HT-29 (cell line): ENCODE measurements at regions not wholly inside any gene's neighbourhood (a gene's known extent, or its start where the extent isn't known, plus 50 kb on each side); places are given as distances from the start of the nearest gene placed in this dataset.
"Not testable (repeated sequence)": the region's sequence is repeated elsewhere in the genome, so short reads cannot be mapped to it uniquely, and the experiment has no call there.

Experiments used
- DNase-seq: peaks from one replicate; pipeline ENCODE4 v3.0.0-alpha.2; 2015; ENCODE audit warnings: low spot score

- no peak for DNase-seq
Measured at GRCh38 chr5:159782197-159782994, 133.9 kb upstream of the ADRA1B start.

DNA sequence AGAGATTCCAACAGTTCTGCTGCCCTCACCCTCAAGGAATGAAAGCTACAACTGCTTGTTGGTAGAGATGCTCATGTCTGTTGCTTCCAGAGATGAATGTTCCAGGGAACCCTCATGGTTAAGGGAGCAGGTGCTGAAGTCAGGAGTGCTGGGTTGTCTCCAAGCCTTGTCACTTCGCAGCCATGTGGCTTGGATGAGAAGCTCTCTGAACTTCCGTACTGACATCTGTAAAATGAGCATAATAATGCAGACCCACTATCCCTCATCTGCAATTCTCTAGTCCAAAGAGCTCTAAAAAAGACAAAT, 133.3 kb upstream of the ADRA1B start:
- no peak for DNase-seq

GRCh38 chr5:159783726-159784247, 132.5 kb upstream of the ADRA1B start:
- DNase-seq = no peak

GRCh38 chr5:159784993-159785392, 131.3 kb upstream of the ADRA1B start:
- DNase-seq = no peak

- no peak for DNase-seq
Measured at GRCh38 chr5:159785656-159786055, 130.6 kb upstream of the ADRA1B start.

GRCh38 chr5:159786201-159786600, 130.1 kb upstream of the ADRA1B start:
- no peak for DNase-seq

DNA sequence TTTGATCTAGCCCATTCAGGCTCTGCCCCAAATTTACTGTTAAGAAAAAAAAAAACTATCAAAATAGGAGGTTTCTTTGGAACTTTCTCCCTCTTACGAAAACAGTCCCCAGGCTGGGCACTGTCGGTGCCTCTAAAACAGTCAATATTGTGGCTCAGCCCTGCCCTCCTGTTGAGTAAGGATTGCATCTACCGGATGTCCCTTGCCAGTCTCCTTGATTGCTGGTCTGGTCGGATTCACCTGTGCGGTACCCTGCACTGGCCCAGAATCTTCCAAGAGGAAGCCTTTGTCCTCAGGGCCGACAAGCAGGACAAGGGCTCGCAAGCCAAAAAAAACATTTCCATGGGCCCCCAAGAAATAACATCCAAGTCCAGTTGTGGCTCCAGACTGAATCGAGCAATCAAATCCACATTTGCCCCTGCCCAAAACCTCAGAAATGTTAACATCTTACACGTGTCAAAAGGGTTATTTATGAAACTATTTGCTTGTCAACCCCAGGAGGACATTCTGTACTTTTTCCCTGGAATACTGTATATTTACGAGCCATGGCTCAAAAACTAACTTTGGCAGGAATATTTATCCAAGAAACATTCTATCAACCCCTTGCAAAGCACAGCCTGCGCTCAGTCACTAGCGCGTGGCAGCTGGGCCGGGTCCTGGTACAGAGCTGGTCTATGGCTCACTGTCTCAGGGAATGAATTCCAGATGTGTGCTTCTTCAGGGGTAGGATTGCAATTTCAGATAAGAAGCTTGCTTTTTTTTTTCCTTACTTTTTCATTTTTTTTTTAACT, 129.2 kb upstream of the ADRA1B start:
- DNase-seq = no peak

GRCh38 chr5:159787837-159788236, 128.4 kb upstream of the ADRA1B start:
- DNase-seq = no peak

GRCh38 chr5:159788835-159789331, 127.4 kb upstream of the ADRA1B start:
- no peak for DNase-seq

- DNase-seq = peak; percentile 14
Measured at GRCh38 chr5:159792180-159792579, 124.1 kb upstream of the ADRA1B start.

- no peak for DNase-seq
Measured at GRCh38 chr5:159797261-159797970, 118.9 kb upstream of the ADRA1B start.

GRCh38 chr5:159799701-159800100, 116.6 kb upstream of the ADRA1B start:
- DNase-seq = no peak

DNA sequence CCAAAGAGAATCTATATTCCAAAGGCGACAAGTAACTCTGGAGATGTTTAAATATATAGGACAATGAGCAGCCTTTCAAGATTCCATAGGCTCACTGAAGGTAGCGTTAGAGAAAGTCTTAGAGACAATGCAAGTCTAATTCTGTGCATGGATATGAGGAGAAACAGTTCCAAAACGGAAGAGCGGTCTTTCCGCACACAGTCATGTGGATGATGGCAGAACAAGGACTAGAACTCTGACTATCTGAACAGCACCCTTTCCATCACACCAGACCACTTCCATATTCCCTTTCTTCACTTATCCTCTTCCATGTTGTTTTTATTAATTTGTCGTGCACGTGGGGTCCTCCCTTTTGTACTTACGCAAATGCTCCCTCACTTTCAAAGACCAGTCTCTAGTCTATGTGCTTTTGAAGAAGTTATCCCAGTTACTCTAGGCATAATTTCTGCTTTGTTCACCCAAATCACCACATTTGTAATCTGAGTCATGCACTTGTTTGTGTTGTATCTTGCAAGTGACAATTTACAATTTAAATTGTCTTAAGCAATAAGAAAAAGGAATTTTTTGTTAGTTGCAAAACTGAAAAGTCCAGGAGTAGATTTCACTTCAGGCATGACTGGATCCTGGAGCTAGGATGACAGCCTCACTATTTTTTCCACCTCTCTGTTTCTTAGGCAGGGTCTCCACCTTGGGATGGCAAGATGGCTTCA, 116.0 kb upstream of the ADRA1B start:
- no peak for DNase-seq

DNA sequence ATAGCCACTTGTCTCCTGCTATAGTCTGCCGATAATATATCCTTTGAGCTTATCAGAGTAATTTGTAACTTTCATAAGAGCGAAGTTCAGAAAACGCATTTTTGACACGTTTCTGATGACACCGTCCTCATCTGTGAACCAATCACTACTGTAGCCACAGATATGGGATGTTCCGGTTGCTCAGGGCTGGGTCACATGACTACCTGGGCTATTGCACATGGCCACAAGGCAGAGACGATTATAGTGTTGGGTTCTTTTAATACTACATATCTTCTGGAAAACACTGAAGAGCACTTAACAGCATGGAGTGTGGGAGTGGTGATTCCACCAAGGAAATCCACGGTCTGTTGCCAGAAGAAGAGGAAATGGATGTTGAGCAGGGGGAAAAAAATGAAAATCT, 115.0 kb upstream of the ADRA1B start:
- no peak for DNase-seq

DNA sequence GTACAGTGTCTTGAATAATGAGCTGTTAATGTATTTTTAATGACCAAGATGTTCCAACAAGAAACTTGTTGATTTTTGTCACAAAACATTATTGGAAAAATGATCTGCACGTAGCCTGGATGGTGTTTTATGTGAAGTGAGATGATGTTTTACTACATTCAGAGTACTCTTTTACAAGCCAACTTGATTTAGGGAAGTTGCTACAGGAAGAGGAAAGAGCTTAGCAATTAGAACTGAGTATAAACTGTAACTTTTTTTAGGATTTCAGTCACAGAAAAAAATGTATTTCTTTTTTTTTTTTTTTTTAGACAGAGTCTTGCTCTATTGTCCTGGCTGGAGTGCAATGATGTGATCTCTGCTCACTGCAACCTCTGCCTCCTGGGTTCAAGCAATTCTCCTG, 113.6 kb upstream of the ADRA1B start:
- no peak for DNase-seq

GRCh38 chr5:159804121-159804520, 112.2 kb upstream of the ADRA1B start:
- no peak for DNase-seq

DNA sequence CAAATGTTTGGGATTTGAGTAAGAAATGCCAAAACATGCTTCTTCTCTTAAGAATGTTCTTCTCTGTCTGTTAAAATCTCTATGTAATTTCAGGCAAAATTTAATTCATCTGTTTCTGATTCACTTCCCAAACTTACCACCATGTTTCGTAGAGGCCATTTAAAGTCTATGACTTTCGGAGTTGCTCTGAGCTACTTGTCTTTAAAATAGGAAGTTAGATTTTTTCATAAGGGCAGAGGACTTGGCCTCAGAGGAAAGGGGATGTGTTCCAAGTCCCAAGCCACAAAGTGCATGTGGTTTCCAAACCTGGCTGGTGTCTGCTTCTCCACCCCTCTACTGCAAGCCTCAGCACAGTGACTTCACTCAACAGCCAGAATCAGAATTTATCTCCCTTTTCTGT, 111.3 kb upstream of the ADRA1B start:
- no peak for DNase-seq

DNA sequence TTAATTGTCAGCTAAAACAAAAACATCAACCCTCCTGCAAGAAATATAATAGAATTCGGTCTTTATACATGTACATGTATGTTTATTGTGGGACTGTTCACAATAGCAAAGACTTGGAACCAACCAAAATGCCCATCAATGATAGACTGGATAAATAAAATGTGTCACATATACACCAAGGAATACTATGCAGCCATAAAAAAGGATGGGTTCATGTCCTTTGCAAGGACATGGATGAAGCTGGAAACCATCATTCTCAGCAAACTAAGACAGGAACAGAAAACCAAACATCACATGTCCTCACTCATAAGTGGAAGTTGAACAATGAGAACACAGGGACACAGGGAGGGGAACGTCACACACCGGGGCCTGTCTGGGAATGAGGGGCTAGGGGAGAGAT, 109.1 kb upstream of the ADRA1B start:
- DNase-seq = not testable (repeated sequence)

DNA sequence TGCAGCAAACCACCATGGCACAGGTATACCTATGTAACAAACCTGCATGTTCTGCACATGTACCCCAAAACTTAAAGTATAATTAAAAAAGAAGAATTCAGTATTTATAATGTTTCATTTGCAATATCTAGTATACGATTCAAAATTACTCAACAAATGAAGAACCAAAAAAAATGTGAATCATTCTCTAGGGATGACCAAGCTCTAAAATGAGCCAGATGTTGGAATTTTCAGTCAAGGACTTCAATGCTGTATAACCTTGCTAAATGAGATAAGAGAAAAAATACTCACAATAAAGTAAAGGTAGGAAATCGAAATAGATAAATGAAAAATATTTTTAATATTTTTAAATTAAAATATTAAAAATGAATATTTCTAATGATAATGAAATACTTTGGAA, 108.7 kb upstream of the ADRA1B start:
- no peak for DNase-seq

DNA sequence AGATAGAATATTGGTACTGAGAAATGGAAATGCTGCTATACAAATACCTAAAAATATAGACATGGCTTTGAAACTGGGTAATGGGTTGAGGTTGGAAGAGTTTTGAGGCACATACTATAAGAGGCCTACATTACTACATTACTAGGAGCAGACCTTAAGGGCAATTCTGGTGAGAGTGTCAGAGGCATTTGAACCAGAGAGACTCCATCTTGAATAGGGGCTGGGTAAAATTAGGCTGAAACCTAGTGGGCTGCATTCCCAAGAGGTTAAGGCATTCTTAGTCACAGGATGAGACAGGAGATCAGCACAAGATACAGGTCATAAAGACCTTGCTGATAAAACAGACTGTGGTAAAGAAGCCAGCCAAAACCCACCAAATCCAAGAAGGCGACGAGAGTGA, 104.6 kb upstream of the ADRA1B start:
- no peak for DNase-seq

GRCh38 chr5:159812759-159813158, 103.5 kb upstream of the ADRA1B start:
- not testable (repeated sequence) for DNase-seq

- no peak for DNase-seq
Measured at GRCh38 chr5:159814222-159814621, 102.1 kb upstream of the ADRA1B start.
